ENCODE measurements at regions not wholly inside any gene's neighbourhood (a gene's known extent, or its start where the extent isn't known, plus 50 kb on each side); places are given as distances from the start of the nearest gene placed in this dataset.

- TF ChIP-seq CTCF (IDR thresholded peaks at IDR 0.05; ENCODE audit: poor library complexity, severe bottlenecking) (no peak), TAF1 (IDR thresholded peaks at IDR 0.05; ENCODE audit: low read depth) (no peak), EP300 (conservative IDR thresholded peaks at IDR 0.05; ENCODE audit: poor library complexity, severe bottlenecking) (no peak), POLR2AphosphoS5 (IDR thresholded peaks at IDR 0.05) (no peak), EZH2 (IDR thresholded peaks at IDR 0.05; ENCODE audit: borderline replicate concordance, insufficient read depth, low read length, poor library complexity, severe bottlenecking) (no peak), RAD21 (conservative IDR thresholded peaks at IDR 0.05) (no peak), MXI1 (conservative IDR thresholded peaks at IDR 0.05; ENCODE audit: poor library complexity, severe bottlenecking) (no peak), SMC3 (conservative IDR thresholded peaks at IDR 0.05; ENCODE audit: poor library complexity) (no peak)
- TF ChIP-seq, protein P1, sequence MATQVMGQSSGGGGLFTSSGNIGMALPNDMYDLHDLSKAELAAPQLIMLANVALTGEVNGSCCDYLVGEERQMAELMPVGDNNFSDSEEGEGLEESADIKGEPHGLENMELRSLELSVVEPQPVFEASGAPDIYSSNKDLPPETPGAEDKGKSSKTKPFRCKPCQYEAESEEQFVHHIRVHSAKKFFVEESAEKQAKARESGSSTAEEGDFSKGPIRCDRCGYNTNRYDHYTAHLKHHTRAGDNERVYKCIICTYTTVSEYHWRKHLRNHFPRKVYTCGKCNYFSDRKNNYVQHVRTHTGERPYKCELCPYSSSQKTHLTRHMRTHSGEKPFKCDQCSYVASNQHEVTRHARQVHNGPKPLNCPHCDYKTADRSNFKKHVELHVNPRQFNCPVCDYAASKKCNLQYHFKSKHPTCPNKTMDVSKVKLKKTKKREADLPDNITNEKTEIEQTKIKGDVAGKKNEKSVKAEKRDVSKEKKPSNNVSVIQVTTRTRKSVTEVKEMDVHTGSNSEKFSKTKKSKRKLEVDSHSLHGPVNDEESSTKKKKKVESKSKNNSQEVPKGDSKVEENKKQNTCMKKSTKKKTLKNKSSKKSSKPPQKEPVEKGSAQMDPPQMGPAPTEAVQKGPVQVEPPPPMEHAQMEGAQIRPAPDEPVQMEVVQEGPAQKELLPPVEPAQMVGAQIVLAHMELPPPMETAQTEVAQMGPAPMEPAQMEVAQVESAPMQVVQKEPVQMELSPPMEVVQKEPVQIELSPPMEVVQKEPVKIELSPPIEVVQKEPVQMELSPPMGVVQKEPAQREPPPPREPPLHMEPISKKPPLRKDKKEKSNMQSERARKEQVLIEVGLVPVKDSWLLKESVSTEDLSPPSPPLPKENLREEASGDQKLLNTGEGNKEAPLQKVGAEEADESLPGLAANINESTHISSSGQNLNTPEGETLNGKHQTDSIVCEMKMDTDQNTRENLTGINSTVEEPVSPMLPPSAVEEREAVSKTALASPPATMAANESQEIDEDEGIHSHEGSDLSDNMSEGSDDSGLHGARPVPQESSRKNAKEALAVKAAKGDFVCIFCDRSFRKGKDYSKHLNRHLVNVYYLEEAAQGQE (IDR thresholded peaks at IDR 0.05; ENCODE audit: borderline replicate concordance), result no peak
Observed at GRCh38 chr15:77774350-77774749, 141.6 kb upstream of the LINGO1 start.

Data from neural cell (in vitro differentiated cells).